ENCODE measurements at regions not wholly inside any gene's neighbourhood (a gene's known extent, or its start where the extent isn't known, plus 50 kb on each side); places are given as distances from the start of the nearest gene placed in this dataset.
"Not testable (repeated sequence)": the region's sequence is repeated elsewhere in the genome, so short reads cannot be mapped to it uniquely, and the experiment has no call there.

DNA sequence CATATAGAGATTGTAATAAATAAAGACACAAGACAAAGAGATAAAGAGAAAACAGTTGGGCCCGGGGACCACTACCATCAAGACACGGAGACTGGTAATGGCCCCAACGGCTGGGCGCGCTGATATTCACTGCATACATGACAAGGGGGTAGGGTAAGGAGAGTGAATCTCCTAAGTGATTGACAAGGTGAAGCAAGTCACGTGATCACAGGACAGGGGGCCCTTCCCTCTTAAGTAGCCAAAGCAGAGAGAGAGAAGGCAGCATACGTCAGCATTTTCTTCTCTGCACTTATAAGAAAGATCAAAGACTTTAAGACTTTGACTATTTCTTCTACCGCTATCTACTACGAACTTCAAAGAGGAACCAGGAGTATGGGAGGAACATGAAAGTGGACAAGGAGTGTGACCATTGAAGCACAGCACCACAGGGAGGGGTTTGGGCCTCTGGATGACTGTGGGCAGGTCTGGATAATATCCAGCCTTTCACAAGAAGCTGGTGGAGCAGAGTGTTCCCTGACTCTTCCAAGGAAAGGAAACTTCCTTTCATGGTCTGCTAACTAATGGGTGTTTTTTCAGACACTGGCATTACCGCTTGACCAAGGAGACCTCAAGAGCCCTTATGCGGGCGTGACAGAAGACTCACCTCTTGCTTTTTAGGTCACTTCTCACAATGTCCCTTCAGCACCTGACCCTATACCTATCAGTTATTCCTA lies 75.6 kb downstream of the MRPL39 start:
- DNase-seq (ENCODE audit: low read depth), result not testable (repeated sequence)

DNA sequence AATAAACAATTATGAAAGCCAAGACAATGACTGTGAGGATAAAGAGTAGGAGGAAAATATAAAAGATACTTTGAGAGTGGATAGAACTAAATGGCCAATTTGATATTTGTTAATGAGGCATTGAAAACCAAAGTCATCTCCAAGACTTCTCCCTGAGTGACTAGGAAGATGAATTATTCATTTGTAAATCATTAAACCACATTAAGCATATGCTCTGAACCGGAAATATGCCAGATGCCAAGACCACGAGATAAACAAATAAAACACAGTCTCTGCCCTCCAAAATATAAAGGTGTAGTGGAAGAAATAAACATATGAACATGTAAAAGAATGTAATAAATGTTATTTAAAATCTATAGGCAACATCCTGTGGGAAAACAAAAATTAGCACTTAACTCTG lies 78.8 kb downstream of the MRPL39 start:
- no peak for DNase-seq (ENCODE audit: low read depth)

DNA sequence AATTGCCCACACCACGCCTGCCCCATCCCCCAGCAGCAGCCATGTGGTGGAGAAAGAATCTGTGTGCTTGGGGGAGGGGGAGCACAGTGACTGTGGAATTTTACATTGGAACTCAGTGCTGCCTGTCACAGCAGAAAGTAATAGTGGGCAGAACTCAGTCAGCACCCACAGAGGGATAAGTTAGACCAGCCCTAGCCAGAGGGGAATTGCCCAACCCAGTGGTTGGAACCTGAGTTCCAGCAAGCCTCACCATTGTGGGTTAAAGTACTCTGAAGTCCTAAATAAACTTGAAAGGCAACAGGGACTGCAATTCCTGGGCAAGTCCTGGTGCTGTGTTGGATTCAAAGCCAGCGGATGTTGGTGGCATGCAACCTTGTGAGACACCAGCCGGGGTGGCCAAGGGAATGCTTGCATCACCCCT lies 88.8 kb downstream of the MRPL39 start:
- peak; percentile 48 for DNase-seq (ENCODE audit: low read depth)

DNA sequence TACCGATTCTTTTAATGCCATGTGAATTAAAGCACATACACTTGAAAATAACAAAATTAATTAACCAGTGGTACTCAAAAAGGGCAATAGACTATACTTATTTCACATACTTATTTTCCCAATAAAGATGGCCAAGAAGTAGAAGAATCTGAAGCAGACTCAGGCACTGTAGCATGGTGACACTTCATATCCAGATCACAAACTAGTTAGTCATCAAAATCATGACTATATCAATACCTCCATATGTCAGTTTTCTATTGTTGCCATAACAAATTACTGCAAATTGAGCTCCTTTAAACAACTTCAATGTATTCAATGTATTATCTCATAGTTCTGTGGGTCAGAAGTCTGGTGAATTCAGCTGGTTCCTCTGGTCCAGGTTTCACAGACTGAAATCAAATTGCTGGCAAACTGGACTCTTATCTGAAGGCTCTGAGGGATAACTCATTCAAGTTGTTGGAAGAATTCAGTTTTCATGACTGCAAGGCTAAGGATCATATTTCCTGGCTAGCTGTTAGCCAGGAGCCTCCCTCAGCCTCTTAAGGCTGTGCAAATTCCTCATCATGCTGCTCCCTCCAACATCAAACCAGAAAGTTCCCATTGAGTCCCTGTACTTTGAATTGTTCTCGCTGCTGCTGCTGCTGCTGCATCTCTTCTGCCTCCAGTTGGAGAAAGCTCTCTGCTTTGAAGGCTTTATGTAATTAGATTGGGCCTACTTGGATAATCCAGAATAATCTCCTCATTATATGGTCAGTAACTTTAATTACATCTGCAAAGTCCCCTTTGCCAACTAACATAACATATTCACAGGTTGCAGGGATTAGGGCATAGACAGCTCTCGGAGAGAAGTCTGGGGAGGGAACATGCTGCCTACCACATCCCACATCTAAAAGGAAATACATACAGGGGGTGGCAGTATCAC lies 91.5 kb downstream of the MRPL39 start:
- DNase-seq (ENCODE audit: low read depth), result peak; percentile 34

DNA sequence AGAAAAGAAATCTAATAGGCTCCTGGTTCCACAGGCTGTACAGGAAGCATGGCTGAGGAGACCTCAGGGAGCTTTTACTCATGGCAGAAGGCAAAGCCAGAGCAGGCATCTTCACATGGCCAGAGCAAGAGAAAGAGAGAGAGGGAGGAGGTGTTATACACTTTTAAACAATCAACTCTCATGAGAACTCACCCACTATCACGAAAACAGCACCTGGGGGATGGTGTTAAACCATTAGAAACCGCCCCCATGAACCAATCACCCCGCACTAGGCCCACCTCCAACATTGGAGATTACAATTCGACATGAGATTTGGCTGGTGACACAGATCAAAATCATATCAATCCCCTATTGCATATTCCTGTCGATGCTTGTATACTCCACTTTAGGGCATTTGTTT lies 93.5 kb downstream of the MRPL39 start:
- DNase-seq (ENCODE audit: low read depth), result no peak

DNA sequence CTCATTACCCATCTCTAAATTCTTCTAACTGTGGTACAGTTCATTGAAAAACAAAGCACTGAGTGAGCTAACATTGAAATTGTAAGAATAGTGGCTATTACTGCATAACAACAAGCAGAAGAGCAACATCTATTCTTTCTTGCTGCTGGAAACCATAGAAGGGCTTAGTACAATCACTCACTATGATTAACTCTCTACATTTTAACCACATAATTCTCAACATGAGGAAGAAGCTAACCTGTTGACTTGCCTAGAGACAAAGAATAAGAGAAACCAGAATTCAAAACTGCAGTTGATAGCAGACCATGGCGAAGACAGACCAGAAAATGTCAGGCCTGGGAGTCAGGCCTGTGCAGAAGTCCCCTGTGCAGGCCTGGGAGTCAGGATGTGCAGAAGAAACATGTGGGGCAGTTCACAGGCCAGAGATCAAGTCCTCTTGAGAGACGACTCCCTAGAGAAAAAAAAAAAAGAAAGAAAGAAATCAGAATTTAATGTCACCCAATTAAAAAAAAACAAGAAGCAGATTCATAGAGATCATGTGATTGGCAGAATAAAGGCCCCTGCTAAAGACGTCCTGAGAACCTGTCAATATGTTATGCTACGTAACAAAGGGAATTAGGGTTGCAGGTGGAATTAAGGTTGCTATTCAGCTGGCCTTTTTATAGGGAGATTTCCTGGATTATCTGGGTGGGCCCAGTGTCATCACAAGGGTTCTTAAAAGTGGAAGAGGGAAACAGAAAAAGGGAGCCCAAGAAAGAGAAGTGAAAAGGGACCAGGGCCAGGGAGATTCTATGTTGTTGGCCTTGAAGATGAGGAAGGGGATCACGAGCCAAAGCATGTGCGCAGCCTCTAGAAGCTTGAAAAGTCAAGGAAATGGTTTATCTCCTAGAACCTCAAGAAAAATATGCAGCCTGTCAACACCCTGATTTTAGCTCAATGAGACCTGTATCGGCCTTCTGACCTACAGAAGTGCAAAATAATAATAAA lies 94.9 kb downstream of the MRPL39 start:
- DNase-seq (ENCODE audit: low read depth), result no peak

DNA sequence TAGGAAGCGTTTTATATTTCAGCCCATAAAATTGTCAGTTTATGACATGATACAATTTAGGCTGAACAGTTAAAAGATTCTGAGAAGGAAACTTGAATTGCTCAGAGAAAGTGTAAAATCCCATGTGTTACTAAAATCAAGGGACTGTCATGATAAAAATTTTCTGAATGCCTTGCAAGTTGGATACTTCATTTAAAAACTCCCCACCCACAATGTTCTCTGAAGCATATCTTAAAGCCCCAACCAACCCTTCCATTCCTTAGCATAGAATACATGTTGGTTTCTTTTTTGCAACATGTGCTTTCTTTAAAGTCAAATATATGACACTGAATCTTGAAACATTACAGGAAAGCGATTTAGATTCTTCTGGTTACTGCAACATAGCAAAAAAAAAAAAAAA lies 97.4 kb downstream of the MRPL39 start:
- no peak for DNase-seq (ENCODE audit: low read depth)

DNA sequence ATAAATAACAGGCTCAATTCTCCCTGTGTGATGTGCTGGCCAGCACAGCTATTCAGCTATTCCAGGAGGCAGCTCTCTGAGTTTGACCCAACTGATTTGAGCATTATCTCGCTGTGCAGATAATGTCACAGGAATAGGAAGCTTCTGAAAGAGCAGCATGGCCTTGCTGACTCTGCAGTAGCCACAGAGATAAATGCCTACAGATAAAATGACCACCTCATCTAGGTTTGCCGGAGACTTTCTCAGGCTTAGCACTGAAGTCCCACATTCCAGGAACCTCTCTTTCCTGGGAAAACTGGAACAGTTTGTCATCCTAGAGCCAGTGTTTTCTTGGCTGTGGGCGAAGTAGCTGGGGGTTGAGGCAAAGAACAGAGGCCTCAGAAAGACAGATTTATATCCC lies 98.9 kb downstream of the MRPL39 start:
- no peak for DNase-seq (ENCODE audit: low read depth)

DNA sequence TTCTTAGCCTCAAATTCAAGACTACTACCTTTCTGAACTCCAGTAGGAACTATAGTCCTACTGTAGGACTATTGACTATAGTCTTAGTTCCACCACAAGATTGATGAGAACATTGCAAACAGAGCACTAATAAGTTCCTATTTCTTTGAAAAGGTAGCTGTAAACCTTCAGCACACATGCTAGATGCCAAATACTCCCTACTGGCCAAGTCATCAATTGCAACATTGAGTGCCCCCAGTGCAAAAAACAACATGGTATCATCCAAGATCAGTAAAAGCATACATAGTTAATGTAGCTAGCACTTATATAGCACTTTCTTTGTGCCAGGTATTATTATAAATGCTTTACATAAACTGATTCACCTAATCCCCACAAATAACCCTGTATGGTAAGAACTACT lies 99.8 kb downstream of the MRPL39 start:
- DNase-seq (ENCODE audit: low read depth), result no peak

DNA sequence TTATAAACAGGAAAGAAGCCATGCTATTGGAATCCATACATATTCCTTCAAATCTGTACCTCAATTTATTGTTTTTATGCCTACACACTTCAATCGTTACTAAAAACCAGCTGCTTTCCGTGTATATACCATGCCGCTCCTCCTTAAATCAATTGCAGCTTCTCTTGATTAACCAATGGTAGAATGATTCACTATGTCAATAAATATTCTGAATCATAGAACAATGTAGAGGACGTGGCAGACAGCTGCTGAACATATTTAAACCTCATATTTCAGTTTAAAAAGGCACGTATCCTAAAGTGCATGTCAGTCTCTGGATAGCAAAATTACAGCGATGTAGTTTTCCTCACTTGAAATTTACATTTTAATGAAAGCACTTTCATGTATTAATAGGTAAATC lies 100.4 kb downstream of the MRPL39 start:
- no peak for DNase-seq (ENCODE audit: low read depth)

DNA sequence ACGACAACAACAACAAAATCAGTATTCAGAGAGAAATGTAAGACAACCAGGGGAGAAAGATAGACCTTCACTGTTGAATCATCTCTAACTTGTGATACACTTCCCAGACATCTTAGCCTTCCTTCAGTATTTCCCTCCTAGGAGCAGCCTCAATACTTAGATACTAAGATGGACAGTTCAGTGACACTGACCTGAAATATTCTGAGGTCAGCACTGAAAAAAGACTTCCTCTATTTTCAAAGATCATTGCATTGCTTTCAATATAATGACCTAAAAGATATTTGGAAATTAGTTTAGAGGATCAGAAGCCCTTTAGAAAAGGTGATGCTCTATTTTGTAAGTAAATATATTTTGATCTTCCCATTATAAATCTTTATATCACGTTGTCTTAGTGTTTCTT lies 101.0 kb downstream of the MRPL39 start:
- DNase-seq (ENCODE audit: low read depth), result no peak

DNA sequence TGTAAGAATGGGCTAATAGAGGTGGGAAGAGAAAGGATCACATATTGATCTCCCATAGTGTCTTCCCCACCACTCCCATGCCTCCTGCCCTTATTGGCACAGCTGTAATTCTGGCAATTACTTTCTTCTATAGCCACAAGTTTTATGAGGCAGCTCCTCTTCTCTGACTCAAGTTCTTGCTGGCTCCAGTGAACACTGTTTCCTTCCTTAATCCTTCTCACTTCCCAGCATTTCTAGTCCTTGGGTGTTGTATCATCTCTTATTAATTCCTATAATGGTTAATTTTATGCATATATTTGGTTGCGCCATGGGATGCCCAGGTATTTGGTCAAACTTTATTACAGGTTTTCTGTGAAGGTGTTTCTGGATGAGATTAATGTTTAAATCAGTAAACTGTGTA lies 103.3 kb downstream of the MRPL39 start:
- no peak for DNase-seq (ENCODE audit: low read depth)

DNA sequence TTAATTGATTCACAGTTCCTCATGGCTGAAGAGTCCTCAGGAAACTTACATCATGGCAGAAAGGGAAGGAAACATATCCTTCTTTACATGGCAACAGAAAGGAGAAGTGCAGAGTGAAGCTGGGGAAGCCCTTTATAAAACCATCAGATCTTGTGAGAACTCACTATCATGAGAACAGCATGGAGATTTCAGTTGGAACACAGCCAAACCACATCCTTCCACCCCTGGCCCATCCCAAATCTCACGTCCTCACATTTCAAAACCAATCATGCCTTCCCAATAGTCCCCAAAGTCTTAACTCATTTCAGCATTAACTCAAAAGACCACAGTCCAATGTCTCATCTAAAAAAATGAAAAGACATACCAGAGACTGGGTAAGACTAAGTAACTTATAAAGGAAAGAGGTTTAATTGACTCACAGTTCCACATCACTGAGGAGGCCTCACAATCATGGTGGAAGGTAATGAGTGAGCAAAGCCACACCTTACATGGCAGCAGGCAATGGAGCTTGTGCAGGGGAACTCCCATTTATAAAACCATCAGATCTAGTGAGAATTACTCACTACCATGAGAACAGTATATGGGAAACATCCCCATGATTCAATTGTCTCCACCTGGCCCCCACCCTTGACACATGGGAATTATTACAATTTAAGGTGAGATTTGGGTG lies 105.2 kb downstream of the MRPL39 start:
- no peak for DNase-seq (ENCODE audit: low read depth)

DNA sequence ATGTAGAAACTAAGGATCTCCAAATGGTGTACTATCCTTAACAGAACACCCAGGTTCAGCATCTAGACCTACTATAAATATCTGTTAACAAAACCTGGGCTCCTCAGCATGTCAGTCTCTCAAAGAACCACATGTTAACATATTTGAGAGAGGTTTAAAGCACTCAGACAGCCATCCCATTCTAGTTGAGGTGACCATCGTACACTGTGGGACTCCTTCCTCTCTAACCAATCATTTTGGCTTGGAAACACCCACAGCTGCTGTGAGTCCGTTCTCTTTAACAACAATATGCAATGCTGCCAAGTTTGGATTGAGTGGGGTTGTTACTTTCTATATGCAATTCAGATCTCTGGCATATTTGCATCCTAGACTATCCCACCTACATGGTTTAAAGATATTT lies 105.8 kb downstream of the MRPL39 start:
- no peak for DNase-seq (ENCODE audit: low read depth)

DNA sequence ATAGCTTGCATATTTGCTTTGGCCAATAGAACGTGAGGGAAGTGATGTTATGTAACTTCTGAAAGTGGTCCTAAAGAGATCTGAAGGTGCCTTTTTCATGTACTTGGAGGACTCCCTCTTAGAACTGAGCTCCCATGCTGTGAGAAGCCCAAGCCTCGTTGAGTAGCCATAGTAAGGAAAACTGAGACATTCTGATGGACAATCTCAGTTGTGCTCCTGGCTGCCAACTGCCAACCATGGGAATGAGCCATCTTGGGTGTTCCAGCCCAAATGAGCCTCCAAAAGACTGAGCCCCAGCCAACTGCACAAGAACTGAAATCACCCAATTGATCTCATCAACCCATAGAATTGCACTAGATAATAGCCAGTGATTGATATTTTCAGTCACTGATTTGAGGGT lies 106.7 kb downstream of the MRPL39 start:
- no peak for DNase-seq (ENCODE audit: low read depth)

DNA sequence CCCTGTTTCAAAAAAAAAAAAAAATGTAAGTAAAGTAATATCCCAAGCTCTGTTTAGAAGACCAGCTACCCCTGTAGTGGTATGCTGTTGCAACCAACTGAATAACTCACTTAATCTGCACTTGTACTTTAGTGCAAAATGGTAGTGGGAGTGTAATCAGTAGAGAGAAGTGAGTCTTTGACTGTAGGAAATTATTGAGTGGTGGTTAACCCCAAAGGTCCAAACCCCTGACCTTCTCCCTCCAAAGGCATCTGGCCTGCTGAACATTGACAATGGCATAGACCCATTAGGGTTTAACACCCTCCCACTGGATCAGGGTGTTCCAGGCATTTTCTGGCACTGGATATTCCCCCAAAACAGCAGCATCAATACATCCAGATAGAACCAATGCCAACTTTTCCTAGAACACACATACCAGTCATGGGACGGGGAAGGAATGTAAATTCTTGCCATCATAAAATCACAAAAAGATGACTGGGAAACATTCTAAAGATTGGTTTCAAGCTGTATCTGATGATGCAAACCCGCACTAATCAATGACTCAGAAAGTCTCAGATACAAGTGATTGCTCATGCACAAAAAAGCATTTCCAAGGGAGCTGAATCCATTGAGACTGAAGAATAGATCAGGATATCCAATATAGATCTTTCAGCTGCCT lies 110.3 kb downstream of the MRPL39 start:
- no peak for DNase-seq (ENCODE audit: low read depth)

DNA sequence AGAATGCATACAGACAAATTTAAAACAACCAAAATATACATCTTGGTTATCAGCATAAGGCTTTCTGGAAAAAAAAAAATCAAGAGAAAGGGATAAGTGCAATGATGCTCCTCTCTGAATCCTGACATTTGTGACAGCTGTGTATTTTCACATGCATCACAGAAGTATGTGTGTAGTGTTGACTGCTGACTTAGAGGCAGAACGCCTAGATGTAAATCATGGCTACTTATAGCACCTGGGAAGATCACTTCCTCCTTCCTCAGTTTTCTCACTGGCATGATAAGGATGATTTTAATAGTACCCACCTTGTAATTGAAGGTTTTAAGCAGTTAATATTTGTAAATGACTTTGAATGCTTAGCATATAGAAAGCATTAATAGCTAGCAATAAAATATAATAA lies 112.5 kb downstream of the MRPL39 start:
- no peak for DNase-seq (ENCODE audit: low read depth)

DNA sequence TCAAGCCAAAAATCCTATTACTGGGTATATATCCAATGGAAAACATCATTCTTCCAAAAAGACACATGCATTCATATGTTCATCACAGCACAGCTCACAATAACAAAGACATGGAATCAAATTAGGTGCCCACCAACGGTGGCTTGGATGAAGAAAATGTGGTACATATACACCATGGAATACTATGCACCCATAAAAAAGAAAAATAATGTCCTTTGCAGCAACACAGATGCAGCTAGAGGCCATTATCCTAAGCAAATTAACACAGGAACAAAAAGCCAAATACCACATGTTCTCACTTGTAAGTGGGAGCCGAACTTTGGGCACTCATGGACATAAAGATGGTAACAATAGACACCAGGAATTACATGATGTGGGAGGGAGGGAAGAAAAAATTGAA lies 113.6 kb downstream of the MRPL39 start:
- DNase-seq (ENCODE audit: low read depth), result no peak

DNA sequence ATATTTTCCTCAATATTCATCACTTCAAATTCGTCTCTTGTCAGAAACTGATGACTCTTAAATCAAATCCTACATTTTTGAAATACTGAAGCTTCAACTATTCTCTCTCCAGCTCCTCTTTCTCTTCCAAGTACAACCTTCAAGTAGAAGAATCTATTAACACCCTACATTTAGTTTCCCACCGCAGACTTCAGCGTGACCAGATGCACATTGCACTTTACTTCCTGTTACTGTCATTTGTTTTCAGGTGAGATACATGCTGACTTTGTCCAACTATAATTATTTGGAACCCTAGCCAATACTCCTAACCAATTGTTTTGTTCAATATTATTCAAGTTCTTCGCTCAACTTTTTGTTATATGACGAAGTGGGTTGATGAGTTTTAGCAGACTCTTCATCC lies 116.0 kb downstream of the MRPL39 start:
- no peak for DNase-seq (ENCODE audit: low read depth)

DNA sequence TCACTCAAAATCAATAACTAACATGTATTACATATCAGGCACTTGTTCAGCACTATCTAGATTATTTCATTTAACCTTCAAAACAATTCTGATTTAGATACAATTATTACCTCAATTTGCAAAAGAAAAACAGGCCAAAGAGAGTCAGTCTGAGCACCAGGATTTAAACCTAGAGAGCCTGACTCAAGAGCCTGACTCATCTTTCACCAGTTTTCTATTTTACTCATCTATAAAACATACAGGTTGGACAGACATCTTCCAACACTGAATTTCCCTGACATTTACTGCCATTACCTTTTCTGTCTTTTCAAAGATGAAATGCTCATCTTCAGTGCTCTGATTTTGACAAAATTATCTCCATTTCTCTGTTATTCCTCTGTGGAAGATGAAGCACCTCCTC lies 116.5 kb downstream of the MRPL39 start:
- DNase-seq (ENCODE audit: low read depth), result no peak
